Activated T-helper 1 cell treated with anti-CD3 and anti-CD28 coated beads, Interleukin-12 subunit alpha, Interleukin-12 subunit beta, Interleukin-2, Interleukin-4 antibody, amounts not matched to agents 30 ng/mL and 10 ng/mL and 1 ng/mL, durations not matched to agents 14 hours and 24 hours and 36 hours (primary cell): ENCODE measurements at regions not wholly inside any gene's neighbourhood (a gene's known extent, or its start where the extent isn't known, plus 50 kb on each side); places are given as distances from the start of the nearest gene placed in this dataset.
"Not testable (repeated sequence)": the region's sequence is repeated elsewhere in the genome, so short reads cannot be mapped to it uniquely, and the experiment has no call there.

Source experiments
- DNase-seq: peaks from one replicate; pipeline ENCODE4 v3.0.0; 2021; ENCODE audit warnings: low spot score
- H3K27ac Mint-ChIP-seq: one replicate; pipeline ENCODE4 v1.8.0; 2021; ENCODE audit warnings: mild to moderate bottlenecking, mixed read lengths
- H3K27me3 Mint-ChIP-seq: one replicate; pipeline ENCODE4 v1.8.0; 2022; ENCODE audit warnings: mild to moderate bottlenecking, moderate library complexity, mixed read lengths; ENCODE audit not compliant: insufficient read depth
- H3K36me3 Mint-ChIP-seq: one replicate; pipeline ENCODE4 v1.8.0; 2021; ENCODE audit warnings: low read depth, mixed read lengths
- H3K4me1 Mint-ChIP-seq: one replicate; pipeline ENCODE4 v1.8.0; 2021; ENCODE audit warnings: low read depth, mixed read lengths
- H3K4me3 Mint-ChIP-seq: one replicate; pipeline ENCODE4 v1.8.0; 2021; ENCODE audit warnings: mild to moderate bottlenecking, moderate library complexity, mixed read lengths
- H3K9me3 Mint-ChIP-seq: one replicate; pipeline ENCODE4 v1.8.0; 2021; ENCODE audit warnings: mixed read lengths
- intact Hi-C: fragments of 100-400 bp; cut with micrococcal nuclease; formaldehyde crosslinking; loops from one replicate; pipeline ENCODE4 v1.15.1; 2024

GRCh38 chr3:3992312-3992874, 193.2 kb downstream of the LRRN1 start:
- DNase-seq = no peak

GRCh38 chr3:3998140-3998922, 199.1 kb downstream of the LRRN1 start:
- intact Hi-C loops = no loop called here
- no peaks in the 10 kb centered on the region for H3K27me3 Mint-ChIP-seq

More at GRCh38 chr3:3992312-3992874, 193.2 kb downstream of the LRRN1 start:
- Mint-ChIP-seq H3K4me1 (no peaks in the 10 kb centered on the region), H3K9me3 (no peaks in the 10 kb centered on the region), H3K36me3 (no peaks in the 10 kb centered on the region), H3K27ac (no peak overlapping the region), H3K4me3 (no peak overlapping the region), H3K27me3 (no peaks in the 10 kb centered on the region)
- intact Hi-C loops = no loop called here

GRCh38 chr3:3999340-3999739, 200.1 kb downstream of the LRRN1 start:
- H3K9me3 Mint-ChIP-seq, H3K27ac Mint-ChIP-seq, intact Hi-C loops, H3K27me3 Mint-ChIP-seq, H3K4me3 Mint-ChIP-seq, H3K36me3 Mint-ChIP-seq, DNase-seq, H3K4me1 Mint-ChIP-seq: not testable (repeated sequence)

More at GRCh38 chr3:3998140-3998922, 199.1 kb downstream of the LRRN1 start:
- H3K9me3 Mint-ChIP-seq = no peaks in the 10 kb centered on the region
- no peak overlapping the region for H3K27ac Mint-ChIP-seq
- no peak overlapping the region for H3K4me3 Mint-ChIP-seq
- H3K4me1 Mint-ChIP-seq = no peaks in the 10 kb centered on the region
- H3K36me3 Mint-ChIP-seq = no peaks in the 10 kb centered on the region
- peak; percentile 2 for DNase-seq

GRCh38 chr3:4001976-4002375, 202.7 kb downstream of the LRRN1 start:
- intact Hi-C loops = loop anchor here (2.0 kb wide), 1 partner anchor 35 kb away; no protein-coding TSS in a partner anchor
- H3K9me3 Mint-ChIP-seq = no peaks in the 10 kb centered on the region
- no peak overlapping the region for H3K4me3 Mint-ChIP-seq
- no peak for DNase-seq
- H3K27me3 Mint-ChIP-seq = no peaks in the 10 kb centered on the region
- no peaks in the 10 kb centered on the region for H3K36me3 Mint-ChIP-seq
- H3K27ac Mint-ChIP-seq = no peak overlapping the region
- no peaks in the 10 kb centered on the region for H3K4me1 Mint-ChIP-seq

- Mint-ChIP-seq H3K9me3 (no peaks in the 10 kb centered on the region), H3K4me3 (no peak overlapping the region), H3K4me1 (no peaks in the 10 kb centered on the region), H3K27ac (no peak overlapping the region), H3K27me3 (no peaks in the 10 kb centered on the region), H3K36me3 (no peaks in the 10 kb centered on the region)
- intact Hi-C loops = no loop called here
- DNase-seq = no peak
Observed at GRCh38 chr3:4006288-4006687, 207.1 kb downstream of the LRRN1 start.

GRCh38 chr3:4008205-4008604, 209.0 kb downstream of the LRRN1 start:
- H3K27me3 Mint-ChIP-seq = no peaks in the 10 kb centered on the region

GRCh38 chr3:4011166-4011565, 211.9 kb downstream of the LRRN1 start:
- H3K4me1 Mint-ChIP-seq = no peaks in the 10 kb centered on the region
- intact Hi-C loops = no loop called here

More at GRCh38 chr3:4008205-4008604, 209.0 kb downstream of the LRRN1 start:
- Mint-ChIP-seq H3K4me1 (no peaks in the 10 kb centered on the region), H3K36me3 (no peaks in the 10 kb centered on the region), H3K4me3 (no peak overlapping the region), H3K9me3 (no peaks in the 10 kb centered on the region), H3K27ac (no peak overlapping the region)
- intact Hi-C loops = no loop called here
- DNase-seq = no peak

GRCh38 chr3:4015426-4015825, 216.2 kb downstream of the LRRN1 start:
- Mint-ChIP-seq H3K27ac (no peak overlapping the region), H3K9me3 (no peaks in the 10 kb centered on the region), H3K36me3 (no peaks in the 10 kb centered on the region), H3K27me3 (no peaks in the 10 kb centered on the region), H3K4me1 (no peaks in the 10 kb centered on the region), H3K4me3 (no peak overlapping the region)
- intact Hi-C loops = no loop called here
- DNase-seq = no peak

More at GRCh38 chr3:4011166-4011565, 211.9 kb downstream of the LRRN1 start:
- Mint-ChIP-seq H3K36me3 (no peaks in the 10 kb centered on the region), H3K27ac (no peak overlapping the region), H3K9me3 (no peaks in the 10 kb centered on the region), H3K27me3 (no peaks in the 10 kb centered on the region), H3K4me3 (no peak overlapping the region)
- no peak for DNase-seq

- H3K27me3 Mint-ChIP-seq = no peaks in the 10 kb centered on the region
- H3K9me3 Mint-ChIP-seq = no peaks in the 10 kb centered on the region
- H3K36me3 Mint-ChIP-seq = no peaks in the 10 kb centered on the region
- H3K27ac Mint-ChIP-seq = no peak overlapping the region
- intact Hi-C loops = no loop called here
- no peaks in the 10 kb centered on the region for H3K4me1 Mint-ChIP-seq
- DNase-seq = no peak
- H3K4me3 Mint-ChIP-seq = no peak overlapping the region
Observed at GRCh38 chr3:4019501-4019900, 220.3 kb downstream of the LRRN1 start.

GRCh38 chr3:4021162-4021561, 221.9 kb downstream of the LRRN1 start:
- DNase-seq = no peak
- Mint-ChIP-seq H3K36me3 (no peaks in the 10 kb centered on the region), H3K4me1 (no peaks in the 10 kb centered on the region), H3K9me3 (no peaks in the 10 kb centered on the region), H3K4me3 (no peak overlapping the region), H3K27me3 (no peaks in the 10 kb centered on the region), H3K27ac (no peak overlapping the region)
- intact Hi-C loops = no loop called here

- H3K27ac Mint-ChIP-seq = no peak overlapping the region
- no peak for DNase-seq
- H3K4me3 Mint-ChIP-seq = no peak overlapping the region
- H3K9me3 Mint-ChIP-seq = no peaks in the 10 kb centered on the region
- no peaks in the 10 kb centered on the region for H3K27me3 Mint-ChIP-seq
- no peaks in the 10 kb centered on the region for H3K36me3 Mint-ChIP-seq
- intact Hi-C loops = no loop called here
- H3K4me1 Mint-ChIP-seq = no peaks in the 10 kb centered on the region
Observed at GRCh38 chr3:4029135-4029534, 229.9 kb downstream of the LRRN1 start.

- H3K9me3 Mint-ChIP-seq = no peaks in the 10 kb centered on the region
Observed at GRCh38 chr3:4030624-4031023, 231.4 kb downstream of the LRRN1 start.

GRCh38 chr3:4033296-4033695, 234.1 kb downstream of the LRRN1 start:
- no peaks in the 10 kb centered on the region for H3K9me3 Mint-ChIP-seq
- H3K4me3 Mint-ChIP-seq = no peak overlapping the region
- H3K27me3 Mint-ChIP-seq = no peaks in the 10 kb centered on the region
- H3K27ac Mint-ChIP-seq = no peak overlapping the region
- no peaks in the 10 kb centered on the region for H3K4me1 Mint-ChIP-seq
- intact Hi-C loops = no loop called here
- no peak for DNase-seq
- H3K36me3 Mint-ChIP-seq = no peaks in the 10 kb centered on the region

More at GRCh38 chr3:4030624-4031023, 231.4 kb downstream of the LRRN1 start:
- Mint-ChIP-seq H3K27ac (no peak overlapping the region), H3K27me3 (no peaks in the 10 kb centered on the region), H3K4me3 (no peak overlapping the region), H3K4me1 (no peaks in the 10 kb centered on the region), H3K36me3 (no peaks in the 10 kb centered on the region)
- no peak for DNase-seq
- intact Hi-C loops = no loop called here
